Left lung (tissue), 4 donors: ENCODE measurements at regions not wholly inside any gene's neighbourhood (a gene's known extent, or its start where the extent isn't known, plus 50 kb on each side); places are given as distances from the start of the nearest gene placed in this dataset.

ENCODE experiments used
- ATAC-seq: fragments of 200-7000 bp; cut with Tn5 transposase; one replicate; pipeline ENCODE4 v1.9.1; 2020; ENCODE audit warnings: moderate library complexity
- DNase-seq, 4 donors: peaks; one replicate each; pipeline ENCODE4 v3.0.0-alpha.2; 2013 to 2020
- H3K27ac ChIP-seq, 2 donors: fragments of 200-600 bp; sonication (generic) in 1 of 2; one replicate each; pipeline versions ENCODE4 v1.5.0 to v1.8.0; 2020 to 2021
- H3K27me3 ChIP-seq, 2 donors: fragments of 200-600 bp; sonication (generic) in 1 of 2; one replicate each; pipeline versions ENCODE4 v1.5.0 to v1.8.0; 2020 to 2021
- H3K36me3 ChIP-seq, 2 donors: fragments of 200-600 bp; sonication (generic) in 1 of 2; one replicate each; pipeline versions ENCODE4 v1.5.0 to v1.8.0; 2020 to 2021
- H3K4me1 ChIP-seq, 2 donors: fragments of 200-600 bp; one replicate each; pipeline ENCODE4 v1.8.0; 2021
- H3K4me3 ChIP-seq, 2 donors: fragments of 200-600 bp; sonication (generic) in 1 of 2; one replicate each; pipeline versions ENCODE4 v1.5.0 to v1.8.0; 2020 to 2021; ENCODE audit warnings: mild to moderate bottlenecking in 1 of 2
- H3K9me3 ChIP-seq, 2 donors: fragments of 200-600 bp; sonication (generic) in 1 of 2; one replicate each; pipeline versions ENCODE4 v1.5.0 to v1.8.0; 2020 to 2021
- intact Hi-C, 2 donors: fragments of 100-400 bp; cut with DNase I; formaldehyde crosslinking; loops; one replicate each; pipeline versions ENCODE4 v1.11.2 to v1.14.2; 2022
- TF ChIP-seq, protein P1 (sequence below), 2 donors: fragments of 200-600 bp; sonication (generic) in 1 of 2; IDR thresholded peaks; one replicate each; pipeline versions ENCODE4 v1.5.0 to v1.8.0; 2021; ENCODE audit warnings: antibody characterized with exemption in 2 of 2
- donor health status: DM: no; HTN: yes; CAD: no.
- donor health status: DM: no; HTN: no; CAD: no.

DNA sequence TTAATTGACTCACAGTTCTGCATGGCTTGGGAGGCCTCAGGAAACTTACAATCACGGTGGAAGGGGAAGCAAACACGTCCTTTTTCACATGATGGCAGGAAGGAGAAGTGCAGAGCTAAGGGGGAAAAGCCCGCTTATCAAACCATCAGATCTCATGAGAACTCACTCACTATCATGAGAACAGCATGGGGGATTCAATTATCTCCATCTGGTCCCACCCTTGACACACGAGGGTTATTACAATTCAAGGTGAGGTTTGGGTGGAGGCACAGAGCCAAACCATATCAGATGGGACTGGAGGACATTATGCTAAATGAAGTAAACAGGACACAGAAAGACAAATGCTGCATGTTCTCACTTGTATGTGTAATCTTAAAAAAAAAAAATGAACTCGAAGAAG, 141.4 kb upstream of the HABP2 start:
- H3K27ac ChIP-seq, result no peak overlapping the region
- ATAC-seq (no peak), DNase-seq (no peak)
- H3K4me1 ChIP-seq, result no peaks in the 10 kb centered on the region
- H3K36me3 ChIP-seq, result no peaks in the 10 kb centered on the region
- no peaks in the 10 kb centered on the region for H3K27me3 ChIP-seq
- TF ChIP-seq, protein P1, sequence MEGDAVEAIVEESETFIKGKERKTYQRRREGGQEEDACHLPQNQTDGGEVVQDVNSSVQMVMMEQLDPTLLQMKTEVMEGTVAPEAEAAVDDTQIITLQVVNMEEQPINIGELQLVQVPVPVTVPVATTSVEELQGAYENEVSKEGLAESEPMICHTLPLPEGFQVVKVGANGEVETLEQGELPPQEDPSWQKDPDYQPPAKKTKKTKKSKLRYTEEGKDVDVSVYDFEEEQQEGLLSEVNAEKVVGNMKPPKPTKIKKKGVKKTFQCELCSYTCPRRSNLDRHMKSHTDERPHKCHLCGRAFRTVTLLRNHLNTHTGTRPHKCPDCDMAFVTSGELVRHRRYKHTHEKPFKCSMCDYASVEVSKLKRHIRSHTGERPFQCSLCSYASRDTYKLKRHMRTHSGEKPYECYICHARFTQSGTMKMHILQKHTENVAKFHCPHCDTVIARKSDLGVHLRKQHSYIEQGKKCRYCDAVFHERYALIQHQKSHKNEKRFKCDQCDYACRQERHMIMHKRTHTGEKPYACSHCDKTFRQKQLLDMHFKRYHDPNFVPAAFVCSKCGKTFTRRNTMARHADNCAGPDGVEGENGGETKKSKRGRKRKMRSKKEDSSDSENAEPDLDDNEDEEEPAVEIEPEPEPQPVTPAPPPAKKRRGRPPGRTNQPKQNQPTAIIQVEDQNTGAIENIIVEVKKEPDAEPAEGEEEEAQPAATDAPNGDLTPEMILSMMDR (IDR thresholded peaks at IDR 0.05), result no peak
- no peak overlapping the region for H3K4me3 ChIP-seq
- peaks cover 0 to 2% of the 10 kb centered on the region in 2 donors for H3K9me3 ChIP-seq
- intact Hi-C loops, result no loop called here

- no peak for ATAC-seq
- TF ChIP-seq, protein P1 (IDR thresholded peaks at IDR 0.05), result no peak
- intact Hi-C loops, result no loop called here
These were observed 140.7 kb upstream of the HABP2 start for GRCh38 chr10:113412161-113412560.

GRCh38 chr10:113414543-113414942, 138.3 kb upstream of the HABP2 start:
- TF ChIP-seq, protein P1 (IDR thresholded peaks at IDR 0.05), result no peak

More at GRCh38 chr10:113412161-113412560, 140.7 kb upstream of the HABP2 start:
- no peak overlapping the region for H3K4me3 ChIP-seq
- no peak for DNase-seq
- H3K4me1 ChIP-seq, result no peaks in the 10 kb centered on the region
- H3K27me3 ChIP-seq, result no peaks in the 10 kb centered on the region
- peaks cover 0 to 2% of the 10 kb centered on the region in 2 donors for H3K9me3 ChIP-seq
- H3K36me3 ChIP-seq, result no peaks in the 10 kb centered on the region
- H3K27ac ChIP-seq, result no peak overlapping the region

DNA sequence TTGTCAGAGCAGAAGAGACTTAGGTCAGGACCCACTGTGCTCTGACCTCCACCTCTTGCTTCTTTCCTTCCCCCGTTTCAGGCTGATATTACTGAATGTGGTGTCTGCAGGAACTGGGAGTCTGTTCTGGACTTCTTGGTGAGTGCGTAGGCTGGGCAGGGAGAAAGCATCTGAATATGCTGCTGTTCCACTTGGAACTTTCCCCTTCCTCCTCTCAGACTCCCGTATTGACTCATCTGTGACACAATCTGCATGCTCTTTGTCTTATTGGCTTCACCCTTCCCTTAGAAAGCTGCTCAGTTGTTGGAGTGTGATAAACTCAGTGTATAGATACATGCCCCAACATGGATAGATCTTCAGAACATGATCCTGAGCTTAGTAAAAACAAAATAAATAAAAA, 137.6 kb upstream of the HABP2 start:
- no peak overlapping the region for H3K27ac ChIP-seq
- TF ChIP-seq, protein P1 (IDR thresholded peaks at IDR 0.05), result no peak
- H3K4me3 ChIP-seq, result no peak overlapping the region
- H3K4me1 ChIP-seq, result no peaks in the 10 kb centered on the region
- H3K36me3 ChIP-seq, result no peaks in the 10 kb centered on the region
- peaks cover 0 to 13% of the 10 kb centered on the region in 2 donors for H3K9me3 ChIP-seq
- ATAC-seq (no peak), DNase-seq (no peak)
- intact Hi-C loops, result no loop called here
- H3K27me3 ChIP-seq, result no peaks in the 10 kb centered on the region

More at GRCh38 chr10:113414543-113414942, 138.3 kb upstream of the HABP2 start:
- H3K36me3 ChIP-seq, result no peaks in the 10 kb centered on the region
- intact Hi-C loops, result no loop called here
- peaks cover 0 to 6% of the 10 kb centered on the region in 2 donors for H3K9me3 ChIP-seq
- H3K4me1 ChIP-seq, result no peaks in the 10 kb centered on the region
- H3K27me3 ChIP-seq, result no peaks in the 10 kb centered on the region
- ATAC-seq (no peak), DNase-seq (no peak)
- no peak overlapping the region for H3K27ac ChIP-seq
- H3K4me3 ChIP-seq, result no peak overlapping the region

DNA sequence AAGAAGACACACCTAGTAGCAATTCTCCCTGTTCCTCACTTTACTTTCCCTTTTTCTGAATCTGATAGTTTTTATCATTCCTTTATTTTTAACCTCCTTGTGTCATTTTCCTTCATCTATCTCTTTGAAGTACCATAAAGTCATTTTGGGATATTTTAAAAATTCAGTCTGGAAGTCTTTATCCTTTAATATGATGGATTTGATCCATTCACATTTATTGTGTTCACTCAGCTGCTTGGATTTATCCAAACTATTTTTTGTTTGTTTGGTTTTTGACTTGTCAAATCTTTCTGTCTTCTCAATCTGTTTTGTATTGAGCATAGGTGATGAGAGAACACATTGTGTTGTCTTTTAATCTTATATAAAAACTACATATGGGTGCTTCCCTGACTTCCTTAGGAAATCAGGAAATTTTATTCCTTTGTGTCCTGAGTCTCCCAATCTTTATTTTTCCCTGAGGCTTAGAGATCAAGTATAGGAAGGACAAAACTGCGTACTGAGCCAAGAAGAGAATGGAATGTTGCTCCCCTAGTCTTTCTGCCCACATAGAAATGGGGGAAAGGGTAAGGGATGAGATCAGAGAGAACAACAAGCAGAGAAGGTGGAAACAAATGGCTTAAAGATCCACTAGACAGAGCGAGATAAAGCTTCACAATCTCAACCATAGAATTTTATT, 132.7 kb upstream of the HABP2 start:
- no peak for DNase-seq
- Histone ChIP-seq H3K4me3 (no peak overlapping the region), H3K36me3 (no peaks in the 10 kb centered on the region), H3K9me3 (peaks cover 0 to 19% of the 10 kb centered on the region in 2 donors), H3K4me1 (peaks cover 0 to 3% of the 10 kb centered on the region in 2 donors), H3K27me3 (no peaks in the 10 kb centered on the region), H3K27ac (no peak overlapping the region)
- TF ChIP-seq, protein P1 (IDR thresholded peaks at IDR 0.05), result no peak
- intact Hi-C loops, result no loop called here
- ATAC-seq, result no peak
